Hepatocyte (in vitro differentiated cells): ENCODE measurements at regions not wholly inside any gene's neighbourhood (a gene's known extent, or its start where the extent isn't known, plus 50 kb on each side); places are given as distances from the start of the nearest gene placed in this dataset.

ENCODE experiments used
- CTCF ChIP-seq: fragments of 200-600 bp; sonication (generic); IDR thresholded peaks from 2 replicates; pipeline ENCODE4 v1.5.1; 2016; ENCODE audit warnings: antibody characterized with exemption, mild to moderate bottlenecking; ENCODE audit not compliant: poor library complexity
- EZH2phosphoT487 ChIP-seq: fragments of 200-600 bp; sonication (generic); IDR thresholded peaks from one replicate; pipeline ENCODE4 v1.6.1; 2018; ENCODE audit warnings: antibody characterized with exemption, mild to moderate bottlenecking, low read depth, moderate library complexity; ENCODE audit not compliant: unreplicated experiment, severe bottlenecking

DNA sequence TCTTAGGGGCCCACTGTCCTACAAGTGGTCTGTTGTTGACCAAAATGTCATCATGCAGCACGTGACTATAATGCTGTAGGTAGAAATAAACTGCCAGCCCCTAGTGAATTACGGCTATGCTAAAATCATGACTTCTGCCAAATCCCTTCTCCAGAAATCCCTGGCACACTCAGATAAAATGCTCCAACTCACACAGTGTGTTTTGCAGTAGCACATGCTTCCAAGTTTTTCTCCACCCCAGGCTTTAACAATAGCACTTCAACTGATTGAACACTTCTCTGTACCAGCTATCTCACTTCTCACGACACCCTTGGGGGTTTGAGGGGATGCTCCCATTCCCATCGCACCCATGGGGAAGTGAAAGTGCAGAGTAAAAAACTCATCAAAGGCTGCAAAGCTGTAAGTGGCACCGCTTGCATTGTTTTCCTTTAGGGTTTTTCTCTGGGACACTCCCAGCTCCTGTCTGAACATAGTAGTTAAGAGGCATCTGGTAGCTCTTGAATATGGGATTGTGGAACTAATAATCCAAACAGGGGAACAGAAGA is 151.0 kb upstream of the SLC24A2 start:
- TF ChIP-seq CTCF, result no peak
- TF ChIP-seq EZH2phosphoT487, result no peak
